Nephron (organoid): ENCODE measurements at regions not wholly inside any gene's neighbourhood (a gene's known extent, or its start where the extent isn't known, plus 50 kb on each side); places are given as distances from the start of the nearest gene placed in this dataset.

Source experiments
- H3K27ac Mint-ChIP-seq, 3 experiments: 2 replicates each; pipeline ENCODE4 v1.8.0; 2020; ENCODE audit warnings: mixed read lengths in 3 of 3, mild to moderate bottlenecking in 2 of 3, moderate library complexity in 1 of 3
- H3K27me3 Mint-ChIP-seq: 2 replicates; pipeline ENCODE4 v1.8.0; 2021; ENCODE audit warnings: low read depth, mild to moderate bottlenecking, moderate library complexity, mixed read lengths
- H3K36me3 Mint-ChIP-seq: 2 replicates; pipeline ENCODE4 v1.8.0; 2020; ENCODE audit warnings: low read depth, mixed read lengths
- H3K4me1 Mint-ChIP-seq: 2 replicates; pipeline ENCODE4 v1.8.0; 2020; ENCODE audit warnings: mixed read lengths
- H3K4me3 Mint-ChIP-seq, 3 experiments: 2 replicates each; pipeline ENCODE4 v1.8.0; 2020; ENCODE audit warnings: mild to moderate bottlenecking in 3 of 3, mixed read lengths in 3 of 3, moderate library complexity in 2 of 3
- H3K9me3 Mint-ChIP-seq: 2 replicates; pipeline ENCODE4 v1.8.0; 2020; ENCODE audit warnings: mixed read lengths
- CTCF ChIP-seq, 3 experiments: fragments of 200-600 bp; sonication (generic); IDR thresholded peaks; one replicate each; pipeline ENCODE4 v1.5.0; 2021; ENCODE audit warnings: antibody characterized with exemption in 3 of 3; ENCODE audit not compliant: unreplicated experiment in 3 of 3

- TF ChIP-seq CTCF (IDR thresholded peaks at IDR 0.05; ENCODE audit: unreplicated experiment in 3 of 3), result no peak
- Mint-ChIP-seq H3K36me3 (no peaks in the 10 kb centered on the region), H3K4me1 (no peaks in the 10 kb centered on the region), H3K9me3 (peaks cover 7% of the 10 kb centered on the region), H3K27me3 (peaks cover 4% of the 10 kb centered on the region), H3K27ac (no peak overlapping the region), H3K4me3 (no peak overlapping the region)
Measured at GRCh38 chr10:109089779-109090178, 833.5 kb downstream of the XPNPEP1 start.

GRCh38 chr10:109071539-109071938 is 851.8 kb downstream of the XPNPEP1 start:
- Mint-ChIP-seq H3K4me3 (no peak overlapping the region), H3K4me1 (peaks cover 4% of the 10 kb centered on the region), H3K27me3 (peaks cover 4% of the 10 kb centered on the region), H3K27ac (no peak overlapping the region), H3K36me3 (no peaks in the 10 kb centered on the region), H3K9me3 (no peaks in the 10 kb centered on the region)
- peak; percentile 7 to 25 (median 15) for TF ChIP-seq CTCF (IDR thresholded peaks at IDR 0.05; ENCODE audit: unreplicated experiment in 3 of 3)

- no peaks in the 10 kb centered on the region for H3K36me3 Mint-ChIP-seq
- no peak overlapping the region for H3K4me3 Mint-ChIP-seq
- H3K27ac Mint-ChIP-seq, result no peak overlapping the region
Measured at GRCh38 chr10:109070492-109070891, 852.8 kb downstream of the XPNPEP1 start.

GRCh38 chr10:109067031-109067430 is 856.3 kb downstream of the XPNPEP1 start:
- no peaks in the 10 kb centered on the region for H3K27me3 Mint-ChIP-seq
- no peak for TF ChIP-seq CTCF (IDR thresholded peaks at IDR 0.05; ENCODE audit: unreplicated experiment in 3 of 3)
- H3K27ac Mint-ChIP-seq, result no peak overlapping the region
- H3K4me1 Mint-ChIP-seq, result peaks cover 4% of the 10 kb centered on the region
- H3K4me3 Mint-ChIP-seq, result no peak overlapping the region
- H3K9me3 Mint-ChIP-seq, result peaks cover 7% of the 10 kb centered on the region
- no peaks in the 10 kb centered on the region for H3K36me3 Mint-ChIP-seq

More at GRCh38 chr10:109070492-109070891, 852.8 kb downstream of the XPNPEP1 start:
- no peak for TF ChIP-seq CTCF (IDR thresholded peaks at IDR 0.05; ENCODE audit: unreplicated experiment in 3 of 3)
- Mint-ChIP-seq H3K27me3 (no peaks in the 10 kb centered on the region), H3K4me1 (peaks cover 4% of the 10 kb centered on the region), H3K9me3 (no peaks in the 10 kb centered on the region)

- no peak overlapping the region for H3K4me3 Mint-ChIP-seq
- no peaks in the 10 kb centered on the region for H3K4me1 Mint-ChIP-seq
- H3K27ac Mint-ChIP-seq, result no peak overlapping the region
- TF ChIP-seq CTCF (IDR thresholded peaks at IDR 0.05; ENCODE audit: unreplicated experiment in 3 of 3), result no peak
- peaks cover 7% of the 10 kb centered on the region for H3K9me3 Mint-ChIP-seq
- no peaks in the 10 kb centered on the region for H3K27me3 Mint-ChIP-seq
- H3K36me3 Mint-ChIP-seq, result no peaks in the 10 kb centered on the region
Measured at GRCh38 chr10:109065821-109066220, 857.5 kb downstream of the XPNPEP1 start.

GRCh38 chr10:109062371-109062770 is 860.9 kb downstream of the XPNPEP1 start:
- TF ChIP-seq CTCF (IDR thresholded peaks at IDR 0.05; ENCODE audit: unreplicated experiment in 3 of 3), result no peak
- H3K9me3 Mint-ChIP-seq, result peaks cover 7% of the 10 kb centered on the region
- H3K27me3 Mint-ChIP-seq, result no peaks in the 10 kb centered on the region
- H3K27ac Mint-ChIP-seq, result no peak overlapping the region
- H3K4me1 Mint-ChIP-seq, result no peaks in the 10 kb centered on the region
- no peaks in the 10 kb centered on the region for H3K36me3 Mint-ChIP-seq
- no peak overlapping the region for H3K4me3 Mint-ChIP-seq
